B cell (primary cell): ENCODE measurements at regions not wholly inside any gene's neighbourhood (a gene's known extent, or its start where the extent isn't known, plus 50 kb on each side); places are given as distances from the start of the nearest gene placed in this dataset.

Source experiments
- CTCF ChIP-seq: fragments of 200-600 bp; IDR thresholded peaks from one replicate; pipeline ENCODE4 v1.8.0; 2022; ENCODE audit warnings: antibody characterized with exemption, mild to moderate bottlenecking
- EZH2 ChIP-seq: IDR thresholded peaks from 2 replicates; pipeline ENCODE4 v1.6.1; 2012; ENCODE audit warnings: borderline replicate concordance, low read depth, mild to moderate bottlenecking, moderate library complexity, low read length; ENCODE audit not compliant: insufficient read depth, poor library complexity, severe bottlenecking

- no peak for TF ChIP-seq CTCF
- TF ChIP-seq EZH2: no peak
These were observed 295.6 kb downstream of the KIF4B start for GRCh38 chr5:155309021-155309746.
